Breast epithelium (tissue), 3 donors: ENCODE measurements at regions not wholly inside any gene's neighbourhood (a gene's known extent, or its start where the extent isn't known, plus 50 kb on each side); places are given as distances from the start of the nearest gene placed in this dataset.

Experiments used
- POLR2A ChIP-seq: fragments of 450-650 bp; IDR thresholded peaks from one replicate; pipeline ENCODE4 v1.6.1; 2016; ENCODE audit warnings: antibody characterized with exemption, mild to moderate bottlenecking, moderate library complexity
- POLR2AphosphoS5 ChIP-seq, 3 donors: sonication (generic); formaldehyde crosslinking; IDR thresholded peaks; one replicate each; pipeline ENCODE4 v1.6.1; 2017; ENCODE audit warnings: antibody characterized with exemption in 3 of 3
- TF ChIP-seq, protein P1 (sequence below), 3 donors: fragments of 450-650 bp; IDR thresholded peaks; one replicate each; pipeline ENCODE4 v1.5.1; 2016 to 2017; ENCODE audit warnings: antibody characterized with exemption in 3 of 3, mild to moderate bottlenecking in 3 of 3, moderate library complexity in 3 of 3

DNA sequence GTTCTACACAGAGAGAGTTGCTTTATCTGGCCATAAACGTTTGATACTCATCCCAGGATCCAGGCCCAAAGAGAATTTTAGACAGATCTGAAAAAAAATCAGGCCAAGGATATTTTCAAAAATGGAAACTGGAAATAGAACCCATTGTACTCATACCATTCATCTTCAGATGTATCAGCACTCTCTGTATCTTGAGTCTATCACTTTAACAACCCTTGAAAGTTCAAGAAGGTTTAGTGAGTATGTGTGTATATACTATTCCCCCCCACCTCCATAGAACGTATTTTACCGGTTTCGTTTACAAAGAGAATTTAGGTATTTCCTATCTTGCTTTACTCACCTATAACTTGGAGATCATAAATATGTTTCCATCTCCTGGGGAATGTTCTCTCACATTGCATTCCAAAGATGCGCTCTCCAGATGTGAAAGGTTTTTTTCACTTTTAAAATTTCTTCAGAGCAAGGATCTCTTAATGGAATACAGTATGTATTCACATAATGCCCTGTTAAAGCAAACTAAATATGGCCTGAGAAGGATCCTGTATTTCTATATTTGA is 105.5 kb upstream of the TUT7 start:
- TF ChIP-seq, protein P1, sequence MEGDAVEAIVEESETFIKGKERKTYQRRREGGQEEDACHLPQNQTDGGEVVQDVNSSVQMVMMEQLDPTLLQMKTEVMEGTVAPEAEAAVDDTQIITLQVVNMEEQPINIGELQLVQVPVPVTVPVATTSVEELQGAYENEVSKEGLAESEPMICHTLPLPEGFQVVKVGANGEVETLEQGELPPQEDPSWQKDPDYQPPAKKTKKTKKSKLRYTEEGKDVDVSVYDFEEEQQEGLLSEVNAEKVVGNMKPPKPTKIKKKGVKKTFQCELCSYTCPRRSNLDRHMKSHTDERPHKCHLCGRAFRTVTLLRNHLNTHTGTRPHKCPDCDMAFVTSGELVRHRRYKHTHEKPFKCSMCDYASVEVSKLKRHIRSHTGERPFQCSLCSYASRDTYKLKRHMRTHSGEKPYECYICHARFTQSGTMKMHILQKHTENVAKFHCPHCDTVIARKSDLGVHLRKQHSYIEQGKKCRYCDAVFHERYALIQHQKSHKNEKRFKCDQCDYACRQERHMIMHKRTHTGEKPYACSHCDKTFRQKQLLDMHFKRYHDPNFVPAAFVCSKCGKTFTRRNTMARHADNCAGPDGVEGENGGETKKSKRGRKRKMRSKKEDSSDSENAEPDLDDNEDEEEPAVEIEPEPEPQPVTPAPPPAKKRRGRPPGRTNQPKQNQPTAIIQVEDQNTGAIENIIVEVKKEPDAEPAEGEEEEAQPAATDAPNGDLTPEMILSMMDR (IDR thresholded peaks at IDR 0.05), result no peak
- TF ChIP-seq POLR2A (no peak), POLR2AphosphoS5 (IDR thresholded peaks at IDR 0.05) (no peak)
